HFF-Myc (cell line): ENCODE measurements at regions not wholly inside any gene's neighbourhood (a gene's known extent, or its start where the extent isn't known, plus 50 kb on each side); places are given as distances from the start of the nearest gene placed in this dataset.

Experiments used
- DNase-seq: peaks from one replicate; pipeline ENCODE4 v3.0.0-alpha.2; 2011; ENCODE audit warnings: low read depth; ENCODE audit errors: extremely low read depth
- H3K4me3 ChIP-seq: replicated peaks from 2 replicates; pipeline ENCODE4 v1.5.1; 2011; ENCODE audit warnings: low read depth, mild to moderate bottlenecking, control low read depth, low read length
- CTCF ChIP-seq: IDR thresholded peaks from 2 replicates; pipeline ENCODE4 v1.5.1; 2012; ENCODE audit warnings: mild to moderate bottlenecking, low read depth, low read length, control low read depth; ENCODE audit errors: missing control alignments

- H3K4me3 ChIP-seq = no peak overlapping the region
- DNase-seq = no peak
- no peak for TF ChIP-seq CTCF
These were observed 358.2 kb upstream of the CLNK start for GRCh38 chr4:11042760-11043159.

GRCh38 chr4:11039634-11040131 is 355.1 kb upstream of the CLNK start:
- no peak overlapping the region for H3K4me3 ChIP-seq
- DNase-seq = no peak
- no peak for TF ChIP-seq CTCF

GRCh38 chr4:11038926-11039325 is 354.4 kb upstream of the CLNK start:
- TF ChIP-seq CTCF = no peak
- H3K4me3 ChIP-seq = no peak overlapping the region
- no peak for DNase-seq

- no peak for DNase-seq
- H3K4me3 ChIP-seq = no peak overlapping the region
- no peak for TF ChIP-seq CTCF
These were observed 353.1 kb upstream of the CLNK start for GRCh38 chr4:11037637-11038036.

GRCh38 chr4:11028334-11028733 is 343.8 kb upstream of the CLNK start:
- no peak overlapping the region for H3K4me3 ChIP-seq
- TF ChIP-seq CTCF = no peak
- DNase-seq = no peak

GRCh38 chr4:11021333-11021732 is 336.8 kb upstream of the CLNK start:
- no peak for DNase-seq
- H3K4me3 ChIP-seq = no peak overlapping the region
- TF ChIP-seq CTCF = no peak
